Bronchial epithelial cell (primary cell): ENCODE measurements at regions not wholly inside any gene's neighbourhood (a gene's known extent, or its start where the extent isn't known, plus 50 kb on each side); places are given as distances from the start of the nearest gene placed in this dataset.
A peak's percentile ranks its signal among the peaks of the same experiment; 100 is the strongest.

Experiments used
- DNase-seq: peaks from one replicate; pipeline ENCODE4 v3.0.0-alpha.2; 2010; ENCODE audit warnings: low read depth
- FAIRE-seq: peaks from 2 replicates; lab custom pipeline; 2011; peaks lifted over from hg19 to GRCh38; lab: Jason Lieb, UNC
- H3K27me3 ChIP-seq: 2 replicates; pipeline ENCODE4 v1.5.1; 2011; ENCODE audit warnings: low read length; ENCODE audit not compliant: control insufficient read depth, insufficient read depth
- H3K36me3 ChIP-seq: 2 replicates; pipeline ENCODE4 v1.5.1; 2011; ENCODE audit warnings: low read length; ENCODE audit not compliant: control insufficient read depth, insufficient read depth
- H3K4me3 ChIP-seq: 2 replicates; pipeline ENCODE4 v1.5.1; 2011; ENCODE audit warnings: mild to moderate bottlenecking, low read depth, low read length, control low read depth
- CTCF ChIP-seq: IDR thresholded peaks from 2 replicates; pipeline ENCODE4 v1.5.1; 2011; ENCODE audit warnings: mild to moderate bottlenecking, moderate library complexity, low read length, control low read depth, inconsistent platforms; ENCODE audit not compliant: insufficient read depth, severe bottlenecking

DNA sequence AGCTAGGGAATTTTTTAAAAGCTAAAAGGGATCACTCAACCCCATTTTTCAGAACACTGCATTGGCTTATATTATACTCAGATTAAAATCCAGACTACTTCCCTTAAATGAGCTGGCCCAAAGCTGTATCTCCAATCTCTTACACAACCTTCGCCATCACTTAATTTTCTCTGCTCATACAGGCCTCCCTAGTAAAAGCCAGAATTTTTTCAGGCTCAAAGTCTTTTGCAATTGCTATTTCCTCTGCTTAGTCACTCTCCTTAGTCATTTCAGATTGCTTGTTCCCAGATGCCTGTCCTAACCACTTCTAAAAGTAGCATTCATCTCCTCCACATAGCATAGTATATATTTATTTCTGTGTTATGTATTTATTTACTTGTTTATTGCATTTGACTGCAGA is 1587.9 kb upstream of the ADGRL3 start:
- Histone ChIP-seq H3K36me3 (no peaks in the 10 kb centered on the region), H3K4me3 (no peak overlapping the region), H3K27me3 (no peaks in the 10 kb centered on the region)
- FAIRE-seq (no peak), DNase-seq (peak; percentile 82)
- TF ChIP-seq CTCF = no peak

- TF ChIP-seq CTCF = no peak
- Histone ChIP-seq H3K27me3 (no peaks in the 10 kb centered on the region), H3K36me3 (no peaks in the 10 kb centered on the region), H3K4me3 (no peak overlapping the region)
- FAIRE-seq (no peak), DNase-seq (no peak)
Measured at GRCh38 chr4:59615316-59615715, 1584.8 kb upstream of the ADGRL3 start.

DNA sequence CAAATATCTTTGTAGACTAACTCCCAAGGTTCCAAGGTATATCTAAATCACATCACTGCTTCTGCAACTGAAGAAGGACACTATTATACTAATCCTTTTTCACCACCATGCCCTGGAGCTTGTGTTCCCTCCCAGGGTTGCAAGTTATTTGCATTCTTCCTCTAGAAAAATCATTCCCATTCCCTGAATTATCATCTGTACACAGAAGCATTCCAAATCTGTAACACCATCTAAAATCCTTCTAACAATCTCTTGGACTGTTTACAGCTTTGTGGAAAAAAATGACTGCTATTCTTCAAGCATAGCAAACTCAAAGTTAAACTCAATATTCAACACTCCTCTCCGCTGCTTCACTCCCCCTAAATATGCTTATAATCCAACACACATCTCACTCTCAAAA is 1570.8 kb upstream of the ADGRL3 start:
- TF ChIP-seq CTCF = no peak
- FAIRE-seq (no peak), DNase-seq (no peak)
- Histone ChIP-seq H3K4me3 (no peak overlapping the region), H3K27me3 (no peaks in the 10 kb centered on the region), H3K36me3 (no peaks in the 10 kb centered on the region)

- Histone ChIP-seq H3K27me3 (no peaks in the 10 kb centered on the region), H3K36me3 (no peaks in the 10 kb centered on the region), H3K4me3 (no peak overlapping the region)
- DNase-seq = no peak
- no peak for TF ChIP-seq CTCF
- FAIRE-seq = no peak
Measured at GRCh38 chr4:59630235-59630634, 1569.9 kb upstream of the ADGRL3 start.

DNA sequence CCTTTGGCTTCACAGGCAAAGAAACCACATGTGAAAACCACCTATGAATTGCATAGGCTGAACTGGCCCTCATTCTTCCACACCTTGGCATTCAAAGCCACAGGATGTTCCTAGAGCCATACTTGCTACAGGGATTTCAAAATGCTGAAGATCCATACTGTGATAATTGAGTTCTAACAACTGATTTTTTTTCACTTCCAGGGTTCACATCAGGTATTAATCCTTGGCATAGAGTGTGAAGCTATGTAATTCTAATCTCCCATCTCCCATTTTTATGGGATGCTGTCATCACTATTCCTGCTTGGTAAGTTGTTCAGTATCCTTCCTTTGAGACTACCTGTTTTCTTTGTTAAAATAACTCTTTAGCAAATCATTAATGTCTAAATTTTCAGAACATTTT is 1569.2 kb upstream of the ADGRL3 start:
- H3K27me3 ChIP-seq = no peaks in the 10 kb centered on the region
- H3K4me3 ChIP-seq = no peak overlapping the region
- no peak for FAIRE-seq
- no peaks in the 10 kb centered on the region for H3K36me3 ChIP-seq
- no peak for TF ChIP-seq CTCF
- DNase-seq = no peak

GRCh38 chr4:59637596-59637995 is 1562.5 kb upstream of the ADGRL3 start:
- H3K36me3 ChIP-seq = no peaks in the 10 kb centered on the region
- FAIRE-seq (no peak), DNase-seq (no peak)
- no peaks in the 10 kb centered on the region for H3K27me3 ChIP-seq
- H3K4me3 ChIP-seq = no peak overlapping the region
- no peak for TF ChIP-seq CTCF
